ENCODE measurements at regions not wholly inside any gene's neighbourhood (a gene's known extent, or its start where the extent isn't known, plus 50 kb on each side); places are given as distances from the start of the nearest gene placed in this dataset.

GRCh38 chr5:165526357-165526756 lies 2020.9 kb downstream of the MAT2B start:
- Mint-ChIP-seq H3K36me3 (no peaks in the 10 kb centered on the region), H3K9me3 (peaks cover 15 to 34% (median 20%) of the 10 kb centered on the region in 7 donors), H3K27me3 (ENCODE audit: low read depth in 3 of 3) (peaks cover 0 to 1% (median 0%) of the 10 kb centered on the region in 3 donors), H3K4me1 (no peaks in the 10 kb centered on the region), H3K4me3 (no peak overlapping the region), H3K27ac (no peak overlapping the region)
- no peaks in the 10 kb centered on the region for H4K20me1 ChIP-seq (ENCODE audit: insufficient read depth, low read length)
- no peaks in the 10 kb centered on the region for H3K27me3 ChIP-seq (ENCODE audit: control insufficient read depth in 2 of 2, insufficient read depth in 2 of 2, low read length in 2 of 2)
- intact Hi-C loops (cut with micrococcal nuclease) = no loop called here
- TF ChIP-seq CTCF (IDR thresholded peaks at IDR 0.05) = no peak
- H3K27ac ChIP-seq (ENCODE audit: low read depth in 1 of 2, low read length in 2 of 2) = no peak overlapping the region
- H3K36me3 ChIP-seq (replicated peaks in 1 of 2; ENCODE audit: control insufficient read depth in 1 of 2, insufficient read depth in 2 of 2, low read length in 2 of 2) = no peaks in the 10 kb centered on the region
- H3K79me2 ChIP-seq (ENCODE audit: insufficient read depth, low read length) = no peaks in the 10 kb centered on the region
- H2AFZ ChIP-seq (ENCODE audit: insufficient read depth, low read depth, low read length, poor library complexity, severe bottlenecking) = no peak overlapping the region
- H3K4me2 ChIP-seq (replicated peaks; ENCODE audit: extremely low read depth, low read length, poor library complexity, severe bottlenecking) = no peak overlapping the region
- no peak for DNase-seq
- WGBS (ENCODE audit: insufficient coverage) = 100% methylated on average over 1 of the region's 3 CpGs
- no peak overlapping the region for H3K4me3 ChIP-seq (replicated peaks in 1 of 3; ENCODE audit: low read depth in 2 of 3, low read length in 3 of 3)
- H3K9me3 ChIP-seq (replicated peaks in 1 of 2; ENCODE audit: control insufficient read depth in 1 of 2, insufficient read depth in 1 of 2, low read length in 2 of 2) = peaks cover 16 to 19% of the 10 kb centered on the region in 2 donors
- no peaks in the 10 kb centered on the region for H3K4me1 ChIP-seq (ENCODE audit: control insufficient read depth in 1 of 2, insufficient read depth in 2 of 2, low read length in 2 of 2)
- no peak overlapping the region for H3K9ac ChIP-seq (ENCODE audit: insufficient read depth, low read length, poor library complexity, severe bottlenecking)

DNA sequence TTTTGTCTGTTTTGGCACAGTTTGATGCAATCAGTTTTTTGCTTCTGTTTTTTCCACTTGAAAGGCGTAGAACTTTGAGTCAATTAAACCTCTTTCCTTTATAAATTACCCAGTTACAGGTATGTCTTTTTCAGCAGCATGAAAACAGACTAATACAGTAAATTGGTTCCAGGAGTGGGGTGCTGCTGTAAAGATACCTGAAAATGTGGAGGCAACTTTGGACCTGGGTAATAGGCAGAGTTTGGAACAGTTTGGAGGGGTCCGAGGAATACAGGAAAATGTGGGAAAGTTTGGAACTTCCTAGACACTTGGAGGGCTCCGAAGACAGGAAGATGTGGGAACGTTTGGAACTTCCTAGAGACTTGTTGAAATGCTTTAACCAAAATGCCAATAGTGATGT lies 2022.2 kb downstream of the MAT2B start:
- H3K27me3 Mint-ChIP-seq (ENCODE audit: low read depth in 3 of 3) = peaks cover 0 to 1% (median 0%) of the 10 kb centered on the region in 3 donors
- peaks cover 15 to 34% (median 20%) of the 10 kb centered on the region in 7 donors for H3K9me3 Mint-ChIP-seq
- Histone ChIP-seq H3K79me2 (ENCODE audit: insufficient read depth, low read length) (no peaks in the 10 kb centered on the region), H3K36me3 (replicated peaks in 1 of 2; ENCODE audit: control insufficient read depth in 1 of 2, insufficient read depth in 2 of 2, low read length in 2 of 2) (no peaks in the 10 kb centered on the region), H3K4me2 (replicated peaks; ENCODE audit: extremely low read depth, low read length, poor library complexity, severe bottlenecking) (no peak overlapping the region), H3K4me3 (replicated peaks in 1 of 3; ENCODE audit: low read depth in 2 of 3, low read length in 3 of 3) (no peak overlapping the region), H3K27ac (ENCODE audit: low read depth in 1 of 2, low read length in 2 of 2) (no peak overlapping the region), H3K27me3 (ENCODE audit: control insufficient read depth in 2 of 2, insufficient read depth in 2 of 2, low read length in 2 of 2) (no peaks in the 10 kb centered on the region), H3K9me3 (replicated peaks in 1 of 2; ENCODE audit: control insufficient read depth in 1 of 2, insufficient read depth in 1 of 2, low read length in 2 of 2) (peaks cover 16 to 19% of the 10 kb centered on the region in 2 donors), H4K20me1 (ENCODE audit: insufficient read depth, low read length) (no peaks in the 10 kb centered on the region), H3K4me1 (ENCODE audit: control insufficient read depth in 1 of 2, insufficient read depth in 2 of 2, low read length in 2 of 2) (no peaks in the 10 kb centered on the region), H2AFZ (ENCODE audit: insufficient read depth, low read depth, low read length, poor library complexity, severe bottlenecking) (no peak overlapping the region), H3K9ac (ENCODE audit: insufficient read depth, low read length, poor library complexity, severe bottlenecking) (no peak overlapping the region)
- no peak overlapping the region for H3K4me3 Mint-ChIP-seq
- DNase-seq = no peak
- intact Hi-C loops (cut with micrococcal nuclease) = no loop called here
- no peak for TF ChIP-seq CTCF (IDR thresholded peaks at IDR 0.05)
- 83% methylated on average over 3 of the region's 4 CpGs for WGBS (ENCODE audit: insufficient coverage)
- no peaks in the 10 kb centered on the region for H3K4me1 Mint-ChIP-seq
- H3K27ac Mint-ChIP-seq = no peak overlapping the region
- no peaks in the 10 kb centered on the region for H3K36me3 Mint-ChIP-seq

Data from CD14-positive monocyte (primary cell).